Left ventricle myocardium inferior (tissue), 1 donor: ENCODE measurements at regions not wholly inside any gene's neighbourhood (a gene's known extent, or its start where the extent isn't known, plus 50 kb on each side); places are given as distances from the start of the nearest gene placed in this dataset.

Experiments used
- DNase-seq: peaks from one replicate; pipeline ENCODE4 v3.0.0-alpha.2; 2020
- H3K27ac ChIP-seq: fragments of 200-600 bp; replicated peaks from 2 replicates; pipeline ENCODE4 v1.8.0; 2021
- H3K27me3 ChIP-seq: fragments of 200-600 bp; 2 replicates; pipeline ENCODE4 v1.8.0; 2021; ENCODE audit warnings: low read depth
- H3K36me3 ChIP-seq: fragments of 200-600 bp; 2 replicates; pipeline ENCODE4 v1.8.0; 2021
- H3K4me1 ChIP-seq: fragments of 200-600 bp; 2 replicates; pipeline ENCODE4 v1.8.0; 2021
- H3K4me3 ChIP-seq: fragments of 200-600 bp; 2 replicates; pipeline ENCODE4 v1.8.0; 2021; ENCODE audit warnings: mild to moderate bottlenecking, moderate library complexity
- H3K9me3 ChIP-seq: fragments of 200-600 bp; replicated peaks from 2 replicates; pipeline ENCODE4 v1.8.0; 2021
- intact Hi-C: fragments of 100-400 bp; cut with micrococcal nuclease; formaldehyde crosslinking; loops from one replicate; pipeline ENCODE4 v1.11.0; 2022
- TF ChIP-seq, protein P1 (sequence below): fragments of 200-600 bp; IDR thresholded peaks from 2 replicates; pipeline ENCODE4 v1.8.0; 2021; ENCODE audit warnings: antibody characterized with exemption, mild to moderate bottlenecking, borderline replicate concordance
- donor health status: DM: no; HTN: yes; CAD: no; lungs with severe emphysema.

DNA sequence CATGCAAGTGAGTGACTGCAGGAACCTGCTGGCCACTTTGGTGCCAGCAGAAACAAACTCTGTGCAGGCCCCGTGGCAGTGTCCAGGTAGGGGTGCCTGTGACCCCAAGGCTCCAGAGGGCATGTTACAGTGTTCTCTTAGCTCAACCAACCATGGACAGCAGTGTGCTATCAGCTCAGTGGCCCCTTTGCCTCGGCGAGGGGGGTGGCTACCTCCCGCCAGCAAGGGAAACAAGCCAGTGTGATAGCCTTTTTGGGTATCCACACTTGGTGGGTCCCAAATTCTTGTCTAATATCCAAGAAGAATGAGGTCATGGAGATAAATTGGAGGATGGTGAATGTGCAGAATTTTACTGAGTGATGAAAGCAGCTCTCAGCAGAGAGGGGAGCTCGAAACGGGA, 298.6 kb upstream of the SLC30A5 start:
- Histone ChIP-seq H3K4me3 (no peak overlapping the region), H3K36me3 (no peaks in the 10 kb centered on the region), H3K4me1 (peaks cover 8% of the 10 kb centered on the region), H3K9me3 (no peaks in the 10 kb centered on the region), H3K27ac (no peak overlapping the region), H3K27me3 (no peaks in the 10 kb centered on the region)
- TF ChIP-seq, protein P1, sequence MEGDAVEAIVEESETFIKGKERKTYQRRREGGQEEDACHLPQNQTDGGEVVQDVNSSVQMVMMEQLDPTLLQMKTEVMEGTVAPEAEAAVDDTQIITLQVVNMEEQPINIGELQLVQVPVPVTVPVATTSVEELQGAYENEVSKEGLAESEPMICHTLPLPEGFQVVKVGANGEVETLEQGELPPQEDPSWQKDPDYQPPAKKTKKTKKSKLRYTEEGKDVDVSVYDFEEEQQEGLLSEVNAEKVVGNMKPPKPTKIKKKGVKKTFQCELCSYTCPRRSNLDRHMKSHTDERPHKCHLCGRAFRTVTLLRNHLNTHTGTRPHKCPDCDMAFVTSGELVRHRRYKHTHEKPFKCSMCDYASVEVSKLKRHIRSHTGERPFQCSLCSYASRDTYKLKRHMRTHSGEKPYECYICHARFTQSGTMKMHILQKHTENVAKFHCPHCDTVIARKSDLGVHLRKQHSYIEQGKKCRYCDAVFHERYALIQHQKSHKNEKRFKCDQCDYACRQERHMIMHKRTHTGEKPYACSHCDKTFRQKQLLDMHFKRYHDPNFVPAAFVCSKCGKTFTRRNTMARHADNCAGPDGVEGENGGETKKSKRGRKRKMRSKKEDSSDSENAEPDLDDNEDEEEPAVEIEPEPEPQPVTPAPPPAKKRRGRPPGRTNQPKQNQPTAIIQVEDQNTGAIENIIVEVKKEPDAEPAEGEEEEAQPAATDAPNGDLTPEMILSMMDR, result no peak
- intact Hi-C loops, result no loop called here
- DNase-seq, result peak; percentile 26

DNA sequence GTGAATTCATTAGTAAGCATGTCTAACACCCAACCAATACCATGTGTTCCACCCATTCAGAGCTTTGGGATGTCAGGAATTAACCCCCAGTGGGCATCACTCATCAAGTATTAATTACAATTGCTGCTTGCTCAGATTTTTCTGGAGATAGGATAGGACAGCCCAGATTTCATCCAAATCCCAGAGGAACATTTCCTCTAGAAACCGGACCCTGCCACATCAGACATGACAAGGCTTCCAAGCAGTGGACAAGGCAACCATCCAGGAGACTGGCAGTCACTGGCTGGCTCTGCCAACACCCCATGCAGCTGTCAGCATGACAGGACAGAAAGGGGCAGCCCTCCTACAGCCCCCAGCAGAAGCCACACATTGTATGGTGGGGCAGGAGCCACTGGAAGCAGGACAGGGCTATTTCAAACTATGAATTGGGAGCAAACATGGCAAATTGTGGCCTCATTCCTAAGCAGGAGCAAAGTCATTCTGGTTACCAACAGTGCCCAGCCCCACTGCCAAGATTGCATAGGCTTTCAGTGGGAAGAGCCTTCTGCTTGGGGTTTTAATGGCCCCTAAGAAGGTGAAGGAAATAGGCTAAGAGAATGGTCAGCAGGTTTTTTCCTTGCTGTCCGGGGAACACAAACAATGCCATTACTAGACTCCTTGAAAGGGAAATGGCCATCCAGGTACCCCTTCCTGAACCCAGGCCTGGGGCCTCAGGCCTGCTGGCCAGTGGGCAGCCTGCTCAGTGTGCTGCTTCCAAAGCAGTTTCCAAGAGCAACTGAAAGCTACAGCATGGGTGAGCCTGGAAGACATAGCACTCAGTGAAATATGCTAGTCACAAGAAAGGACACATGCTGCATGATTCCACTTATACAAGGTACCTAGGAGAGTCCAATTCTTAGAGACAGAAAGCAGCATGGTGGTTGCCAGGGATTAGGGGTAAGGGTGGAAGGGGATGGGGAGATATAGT, 294.7 kb upstream of the SLC30A5 start:
- TF ChIP-seq, protein P1, result no peak
- Histone ChIP-seq H3K27me3 (no peaks in the 10 kb centered on the region), H3K9me3 (no peaks in the 10 kb centered on the region), H3K4me3 (no peak overlapping the region), H3K36me3 (no peaks in the 10 kb centered on the region), H3K27ac (no peak overlapping the region), H3K4me1 (peaks cover 15% of the 10 kb centered on the region)
- intact Hi-C loops, result no loop called here
- no peak for DNase-seq

DNA sequence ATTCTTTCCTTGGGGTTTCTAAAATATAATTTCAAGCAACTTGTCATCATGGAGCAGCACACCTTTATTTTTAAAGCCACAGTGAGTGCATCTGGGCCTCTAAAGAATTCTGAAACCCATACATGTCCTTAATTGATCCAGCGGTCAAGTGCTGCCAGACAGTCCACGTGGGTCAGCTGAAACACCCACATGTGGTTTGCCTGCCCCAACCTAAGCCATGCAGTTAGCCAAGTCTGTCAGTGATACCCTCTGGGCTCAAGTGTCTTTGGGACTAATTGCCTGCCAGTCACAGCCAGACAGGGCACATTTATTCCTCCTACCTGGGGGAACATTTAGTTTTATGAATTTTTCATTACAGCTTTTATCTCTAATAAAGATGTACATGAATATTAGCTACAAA, 291.4 kb upstream of the SLC30A5 start:
- H3K9me3 ChIP-seq, result peaks cover 12% of the 10 kb centered on the region
- intact Hi-C loops, result no loop called here
- H3K4me1 ChIP-seq, result peaks cover 13% of the 10 kb centered on the region
- H3K27me3 ChIP-seq, result no peaks in the 10 kb centered on the region
- TF ChIP-seq, protein P1, result no peak
- DNase-seq, result no peak
- H3K4me3 ChIP-seq, result no peak overlapping the region
- no peaks in the 10 kb centered on the region for H3K36me3 ChIP-seq
- H3K27ac ChIP-seq, result no peak overlapping the region

DNA sequence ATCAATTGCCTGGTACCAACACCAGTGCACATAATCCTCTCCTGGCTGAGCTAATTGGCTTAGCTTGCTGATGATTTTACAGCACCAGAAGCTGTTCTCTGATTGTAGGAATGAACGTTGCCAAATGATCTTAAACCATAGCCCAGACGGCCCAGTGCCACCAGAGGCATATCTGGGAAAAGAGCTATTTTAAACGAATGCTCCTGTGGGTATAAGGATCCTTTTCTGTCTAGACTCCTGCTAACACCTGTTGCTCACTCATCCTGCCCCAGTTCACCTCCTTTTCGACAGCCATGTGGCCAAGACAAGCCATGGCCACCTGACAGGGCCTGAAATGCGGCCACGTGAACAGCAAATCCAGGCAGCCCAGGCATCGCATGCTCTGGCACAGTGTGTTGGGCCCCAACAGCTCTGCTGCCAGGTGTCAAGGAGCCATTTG, 289.9 kb upstream of the SLC30A5 start:
- Histone ChIP-seq H3K36me3 (no peaks in the 10 kb centered on the region), H3K27me3 (no peaks in the 10 kb centered on the region), H3K27ac (peak overlapping the region; percentile 47), H3K4me3 (no peak overlapping the region), H3K4me1 (peaks cover 13% of the 10 kb centered on the region), H3K9me3 (peaks cover 12% of the 10 kb centered on the region)
- DNase-seq, result no peak
- intact Hi-C loops, result no loop called here
- TF ChIP-seq, protein P1, result no peak

DNA sequence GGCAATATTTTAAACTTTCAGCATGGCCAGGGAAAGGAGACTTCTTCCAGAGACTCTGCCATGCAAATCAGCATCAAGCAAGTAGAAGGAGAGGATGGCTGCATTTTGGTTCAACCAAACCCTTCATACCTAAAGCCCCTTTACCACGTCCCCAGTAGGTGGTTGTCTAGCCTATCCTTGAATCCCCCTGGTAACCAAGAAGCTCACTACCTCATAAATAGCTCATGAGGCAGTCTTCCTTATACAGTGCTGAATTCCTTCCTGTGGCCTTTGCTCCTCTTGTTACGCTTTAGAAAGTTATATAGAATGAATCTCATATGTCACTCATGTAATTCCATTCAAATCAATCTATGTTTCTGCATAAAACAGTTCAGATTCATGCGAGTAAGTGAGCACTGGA, 289.5 kb upstream of the SLC30A5 start:
- Histone ChIP-seq H3K9me3 (peaks cover 12% of the 10 kb centered on the region), H3K4me3 (no peak overlapping the region), H3K27me3 (no peaks in the 10 kb centered on the region), H3K27ac (peak overlapping the region; percentile 47), H3K36me3 (no peaks in the 10 kb centered on the region), H3K4me1 (peaks cover 13% of the 10 kb centered on the region)
- DNase-seq, result no peak
- intact Hi-C loops, result no loop called here
- TF ChIP-seq, protein P1, result no peak
